ENCODE measurements at regions not wholly inside any gene's neighbourhood (a gene's known extent, or its start where the extent isn't known, plus 50 kb on each side); places are given as distances from the start of the nearest gene placed in this dataset.

DNA sequence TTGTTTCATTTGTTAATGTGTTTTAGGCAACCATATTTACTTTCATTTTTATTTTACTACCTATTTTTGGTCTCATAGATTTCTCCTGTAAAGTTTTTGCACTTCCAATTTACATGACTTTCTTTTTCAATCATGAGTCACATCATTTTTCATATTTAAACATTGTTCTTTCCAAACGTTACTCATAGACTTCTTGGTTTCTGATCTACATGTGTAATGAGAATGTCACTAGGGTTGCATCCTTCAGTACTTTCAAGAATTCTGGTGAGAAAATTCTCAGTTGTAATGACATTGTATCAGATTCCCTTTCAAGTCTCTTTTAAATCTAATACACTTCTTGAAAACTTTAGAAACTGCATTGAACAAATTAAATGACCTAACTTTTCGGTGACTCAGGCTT is 991.7 kb downstream of the EFNB2 start:
- TF ChIP-seq, protein P1, sequence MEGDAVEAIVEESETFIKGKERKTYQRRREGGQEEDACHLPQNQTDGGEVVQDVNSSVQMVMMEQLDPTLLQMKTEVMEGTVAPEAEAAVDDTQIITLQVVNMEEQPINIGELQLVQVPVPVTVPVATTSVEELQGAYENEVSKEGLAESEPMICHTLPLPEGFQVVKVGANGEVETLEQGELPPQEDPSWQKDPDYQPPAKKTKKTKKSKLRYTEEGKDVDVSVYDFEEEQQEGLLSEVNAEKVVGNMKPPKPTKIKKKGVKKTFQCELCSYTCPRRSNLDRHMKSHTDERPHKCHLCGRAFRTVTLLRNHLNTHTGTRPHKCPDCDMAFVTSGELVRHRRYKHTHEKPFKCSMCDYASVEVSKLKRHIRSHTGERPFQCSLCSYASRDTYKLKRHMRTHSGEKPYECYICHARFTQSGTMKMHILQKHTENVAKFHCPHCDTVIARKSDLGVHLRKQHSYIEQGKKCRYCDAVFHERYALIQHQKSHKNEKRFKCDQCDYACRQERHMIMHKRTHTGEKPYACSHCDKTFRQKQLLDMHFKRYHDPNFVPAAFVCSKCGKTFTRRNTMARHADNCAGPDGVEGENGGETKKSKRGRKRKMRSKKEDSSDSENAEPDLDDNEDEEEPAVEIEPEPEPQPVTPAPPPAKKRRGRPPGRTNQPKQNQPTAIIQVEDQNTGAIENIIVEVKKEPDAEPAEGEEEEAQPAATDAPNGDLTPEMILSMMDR (conservative IDR thresholded peaks at IDR 0.05 in 1 of 2, IDR thresholded peaks at IDR 0.05 in 1 of 2; ENCODE audit: extremely low read depth in 1 of 2, insufficient read depth in 1 of 2, low read depth in 1 of 2, low read length in 2 of 2) = no peak
- no peak for TF ChIP-seq EZH2 (IDR thresholded peaks at IDR 0.05; ENCODE audit: borderline replicate concordance, low read length)

Measured in mammary epithelial cell (primary cell).